Fibroblast of pulmonary artery (primary cell): ENCODE measurements at regions not wholly inside any gene's neighbourhood (a gene's known extent, or its start where the extent isn't known, plus 50 kb on each side); places are given as distances from the start of the nearest gene placed in this dataset.
A peak's percentile ranks its signal among the peaks of the same experiment; 100 is the strongest.

Experiments used
- DNase-seq: peaks from one replicate; pipeline ENCODE4 v3.0.0-alpha.2; 2010; ENCODE audit warnings: low read depth
- H3K4me3 ChIP-seq: replicated peaks from 2 replicates; pipeline ENCODE4 v1.5.1; 2011; ENCODE audit warnings: low read depth, mild to moderate bottlenecking, control low read depth, low read length, moderate library complexity
- CTCF ChIP-seq: IDR thresholded peaks from 2 replicates; pipeline ENCODE4 v1.5.1; 2011; ENCODE audit warnings: mild to moderate bottlenecking, control low read depth, low read length, inconsistent platforms; ENCODE audit errors: missing control alignments

- no peak for TF ChIP-seq CTCF
- peak; percentile 27 for DNase-seq
- no peak overlapping the region for H3K4me3 ChIP-seq
These were observed 245.9 kb upstream of the TLL1 start for GRCh38 chr4:165627128-165627527.

GRCh38 chr4:165627548-165627947 lies 245.5 kb upstream of the TLL1 start:
- no peak overlapping the region for H3K4me3 ChIP-seq
- no peak for DNase-seq
- TF ChIP-seq CTCF, result no peak

GRCh38 chr4:165628572-165628971 lies 244.5 kb upstream of the TLL1 start:
- TF ChIP-seq CTCF, result no peak
- DNase-seq, result no peak
- H3K4me3 ChIP-seq, result no peak overlapping the region

GRCh38 chr4:165630671-165631070 lies 242.4 kb upstream of the TLL1 start:
- no peak for TF ChIP-seq CTCF
- H3K4me3 ChIP-seq, result no peak overlapping the region

GRCh38 chr4:165631208-165631894 lies 241.7 kb upstream of the TLL1 start:
- no peak overlapping the region for H3K4me3 ChIP-seq
- no peak for TF ChIP-seq CTCF
- peak; percentile 20 for DNase-seq

More at GRCh38 chr4:165630671-165631070, 242.4 kb upstream of the TLL1 start:
- DNase-seq, result no peak

GRCh38 chr4:165631912-165632311 lies 241.1 kb upstream of the TLL1 start:
- DNase-seq, result no peak
- H3K4me3 ChIP-seq, result no peak overlapping the region
- TF ChIP-seq CTCF, result no peak

GRCh38 chr4:165634766-165635165 lies 238.3 kb upstream of the TLL1 start:
- no peak overlapping the region for H3K4me3 ChIP-seq
- TF ChIP-seq CTCF, result no peak
- no peak for DNase-seq
